ENCODE measurements at regions not wholly inside any gene's neighbourhood (a gene's known extent, or its start where the extent isn't known, plus 50 kb on each side); places are given as distances from the start of the nearest gene placed in this dataset.

- no peak for DNase-seq
Observed at GRCh38 chr2:196399722-196400691, 228.6 kb upstream of the STK17B start.

- no peak for DNase-seq
Observed at GRCh38 chr2:196403471-196403870, 232.1 kb upstream of the STK17B start.

GRCh38 chr2:196404276-196404675 is 232.9 kb upstream of the STK17B start:
- DNase-seq: no peak

- no peak for DNase-seq
Observed at GRCh38 chr2:196407675-196408264, 231.7 kb upstream of the CCDC150 start.

- DNase-seq: no peak
Observed at GRCh38 chr2:196409376-196409775, 230.1 kb upstream of the CCDC150 start.

GRCh38 chr2:196410008-196410407 is 229.5 kb upstream of the CCDC150 start:
- DNase-seq: no peak

- DNase-seq: no peak
Observed at GRCh38 chr2:196413821-196414274, 225.7 kb upstream of the CCDC150 start.

GRCh38 chr2:196415384-196415783 is 224.1 kb upstream of the CCDC150 start:
- no peak for DNase-seq

GRCh38 chr2:196420143-196420542 is 219.4 kb upstream of the CCDC150 start:
- no peak for DNase-seq

- DNase-seq: no peak
Observed at GRCh38 chr2:196421880-196422279, 217.6 kb upstream of the CCDC150 start.

- no peak for DNase-seq
Observed at GRCh38 chr2:196422361-196422760, 217.2 kb upstream of the CCDC150 start.

GRCh38 chr2:196426122-196426521 is 213.4 kb upstream of the CCDC150 start:
- DNase-seq: no peak

GRCh38 chr2:196427986-196428634 is 211.4 kb upstream of the CCDC150 start:
- DNase-seq: no peak

GRCh38 chr2:196431076-196431475 is 208.4 kb upstream of the CCDC150 start:
- no peak for DNase-seq

GRCh38 chr2:196431957-196432356 is 207.6 kb upstream of the CCDC150 start:
- DNase-seq: no peak

- DNase-seq: no peak
Observed at GRCh38 chr2:196433116-196433515, 206.4 kb upstream of the CCDC150 start.

GRCh38 chr2:196434217-196434616 is 205.3 kb upstream of the CCDC150 start:
- DNase-seq: no peak

GRCh38 chr2:196435189-196435588 is 204.3 kb upstream of the CCDC150 start:
- no peak for DNase-seq

GRCh38 chr2:196437626-196438025 is 201.9 kb upstream of the CCDC150 start:
- no peak for DNase-seq

- no peak for DNase-seq
Observed at GRCh38 chr2:196439760-196440159, 199.8 kb upstream of the CCDC150 start.

- no peak for DNase-seq
Observed at GRCh38 chr2:196440413-196440812, 199.1 kb upstream of the CCDC150 start.

GRCh38 chr2:196441527-196441926 is 198.0 kb upstream of the CCDC150 start:
- DNase-seq: no peak

- DNase-seq: no peak
Observed at GRCh38 chr2:196442211-196442610, 197.3 kb upstream of the CCDC150 start.

- DNase-seq: no peak
Observed at GRCh38 chr2:196444442-196444841, 195.1 kb upstream of the CCDC150 start.
